Bone marrow (tissue), 2 donors: ENCODE measurements at regions not wholly inside any gene's neighbourhood (a gene's known extent, or its start where the extent isn't known, plus 50 kb on each side); places are given as distances from the start of the nearest gene placed in this dataset.
A peak's percentile ranks its signal among the peaks of the same experiment; 100 is the strongest.
"Not testable (repeated sequence)": the region's sequence is repeated elsewhere in the genome, so short reads cannot be mapped to it uniquely, and the experiment has no call there.

ENCODE experiments used
- DNase-seq, 2 donors: peaks; one replicate each; lab custom pipeline; 2025; lab: John Stamatoyannopoulos, UW

- no peak for DNase-seq
Measured at GRCh38 chr10:22158426-22158825, 59.4 kb downstream of the EBLN1 start.

GRCh38 chr10:22156750-22157149, 61.1 kb downstream of the EBLN1 start:
- no peak for DNase-seq

GRCh38 chr10:22152403-22152802, 65.4 kb downstream of the EBLN1 start:
- no peak for DNase-seq

GRCh38 chr10:22150842-22151241, 67.0 kb downstream of the EBLN1 start:
- no peak for DNase-seq

GRCh38 chr10:22148961-22149360, 68.9 kb downstream of the EBLN1 start:
- no peak for DNase-seq

- DNase-seq, result not testable (repeated sequence)
Measured at GRCh38 chr10:22145873-22146272, 71.9 kb downstream of the EBLN1 start.

GRCh38 chr10:22137542-22137941, 80.3 kb downstream of the EBLN1 start:
- DNase-seq, result no peak

- no peak for DNase-seq
Measured at GRCh38 chr10:22135591-22135990, 82.2 kb downstream of the EBLN1 start.

GRCh38 chr10:22133749-22134624, 83.8 kb downstream of the EBLN1 start:
- DNase-seq, result peak in 1 of 2 donors; percentile 98

GRCh38 chr10:22130824-22131223, 87.0 kb downstream of the EBLN1 start:
- DNase-seq, result not testable (repeated sequence)

- DNase-seq, result not testable (repeated sequence)
Measured at GRCh38 chr10:22129612-22130011, 88.2 kb downstream of the EBLN1 start.

- DNase-seq, result peak in 1 of 2 donors; percentile 11
Measured at GRCh38 chr10:22121181-22121580, 96.6 kb downstream of the EBLN1 start.

GRCh38 chr10:22120072-22120471, 97.7 kb downstream of the EBLN1 start:
- not testable (repeated sequence) for DNase-seq

GRCh38 chr10:22119575-22119974, 98.2 kb downstream of the EBLN1 start:
- not testable (repeated sequence) for DNase-seq

- DNase-seq, result no peak
Measured at GRCh38 chr10:22111705-22112104, 106.1 kb downstream of the EBLN1 start.

GRCh38 chr10:22111260-22111659, 106.6 kb downstream of the EBLN1 start:
- no peak for DNase-seq

GRCh38 chr10:22110761-22111160, 107.1 kb downstream of the EBLN1 start:
- no peak for DNase-seq

GRCh38 chr10:22105270-22105669, 101.7 kb upstream of the DNAJC1 start:
- no peak for DNase-seq

GRCh38 chr10:22103701-22104470, 100.4 kb upstream of the DNAJC1 start:
- no peak for DNase-seq

GRCh38 chr10:22097696-22098095, 94.2 kb upstream of the DNAJC1 start:
- no peak for DNase-seq

- DNase-seq, result not testable (repeated sequence)
Measured at GRCh38 chr10:22091260-22091659, 87.7 kb upstream of the DNAJC1 start.

- no peak for DNase-seq
Measured at GRCh38 chr10:22087402-22087738, 83.8 kb upstream of the DNAJC1 start.

- DNase-seq, result no peak
Measured at GRCh38 chr10:22086730-22087401, 83.3 kb upstream of the DNAJC1 start.
